OCI-LY3 (cell line): ENCODE measurements at regions not wholly inside any gene's neighbourhood (a gene's known extent, or its start where the extent isn't known, plus 50 kb on each side); places are given as distances from the start of the nearest gene placed in this dataset.

Experiments used
- H2AFZ ChIP-seq: fragments of 200-600, 300-600 bp; shearing (Covaris generic); 2 replicates; pipeline ENCODE4 v1.6.0; 2014; ENCODE audit warnings: antibody characterized with exemption, low read depth, low read length
- H3K27ac ChIP-seq: fragments of 200-600, 300-600 bp; sonication (generic); 2 replicates; pipeline ENCODE4 v1.5.1; 2014; ENCODE audit warnings: mild to moderate bottlenecking, low read length, moderate library complexity, mixed read lengths
- H3K27me3 ChIP-seq: fragments of 200-600, 300-600 bp; sonication (generic); 2 replicates; pipeline ENCODE4 v1.6.1; 2014; ENCODE audit warnings: low read depth, low read length, mixed read lengths
- H3K36me3 ChIP-seq: fragments of 200-600, 300-600 bp; sonication (generic); replicated peaks from 2 replicates; pipeline ENCODE3; 2014; ENCODE audit warnings: low read depth, low read length, mixed read lengths
- H3K4me1 ChIP-seq: fragments of 300-600, 200-600 bp; sonication (generic); 2 replicates; pipeline ENCODE4 v1.6.1; 2014; ENCODE audit warnings: low read length, mixed read lengths
- H3K4me2 ChIP-seq: fragments of 200-600, 300-600 bp; sonication (generic); 2 replicates; pipeline ENCODE4 v1.6.1; 2014; ENCODE audit warnings: low read length, mixed read lengths
- H3K4me3 ChIP-seq: fragments of 300-600, 200-600 bp; sonication (generic); 2 replicates; pipeline ENCODE4 v1.5.1; 2014; ENCODE audit warnings: antibody characterized with exemption, mild to moderate bottlenecking, low read length, moderate library complexity
- H3K79me2 ChIP-seq: fragments of 300-600, 200-600 bp; shearing (Covaris generic); 2 replicates; pipeline ENCODE4 v1.6.1; 2014; ENCODE audit warnings: mild to moderate bottlenecking, low read length, mixed read lengths
- H3K9ac ChIP-seq: fragments of 300-600, 200-600 bp; shearing (Covaris generic); 2 replicates; pipeline ENCODE4 v1.6.0; 2014; ENCODE audit warnings: mild to moderate bottlenecking, low read length, moderate library complexity
- H3K9me3 ChIP-seq: fragments of 200-600, 300-600 bp; shearing (Covaris generic); 2 replicates; pipeline ENCODE4 v1.6.1; 2014; ENCODE audit warnings: low read length, mixed read lengths; ENCODE audit not compliant: insufficient read depth
- H4K20me1 ChIP-seq: fragments of 200-600, 300-600 bp; sonication (generic); 2 replicates; pipeline ENCODE4 v1.6.1; 2016; ENCODE audit warnings: low read length, mixed read lengths; ENCODE audit not compliant: insufficient read depth
- CTCF ChIP-seq: fragments of 200-600, 300-600 bp; sonication (generic); IDR thresholded peaks from 2 replicates; pipeline ENCODE4 v1.5.1; 2014; ENCODE audit warnings: antibody characterized with exemption, low read length, low read depth
- EZH2phosphoT487 ChIP-seq: fragments of 200-600 bp; shearing (Covaris generic); IDR thresholded peaks from 2 replicates; pipeline ENCODE4 v1.6.1; 2018; ENCODE audit warnings: antibody characterized with exemption, mixed run types, low read depth

- Histone ChIP-seq H3K4me1 (no peaks in the 10 kb centered on the region), H3K4me3 (no peak overlapping the region), H3K27me3 (no peaks in the 10 kb centered on the region), H3K27ac (no peak overlapping the region), H2AFZ (no peak overlapping the region), H4K20me1 (no peaks in the 10 kb centered on the region), H3K9me3 (no peaks in the 10 kb centered on the region), H3K4me2 (no peak overlapping the region), H3K9ac (no peak overlapping the region), H3K36me3 (no peaks in the 10 kb centered on the region), H3K79me2 (no peaks in the 10 kb centered on the region)
- no peak for TF ChIP-seq CTCF
These were observed 240.7 kb downstream of the MEIS1 start for GRCh38 chr2:66675591-66675990.

- H3K9me3 ChIP-seq, result no peaks in the 10 kb centered on the region
- no peaks in the 10 kb centered on the region for H3K4me1 ChIP-seq
- no peak for TF ChIP-seq EZH2phosphoT487
- no peak for TF ChIP-seq CTCF
- no peak overlapping the region for H3K27ac ChIP-seq
- H3K4me3 ChIP-seq, result no peak overlapping the region
- H3K79me2 ChIP-seq, result no peaks in the 10 kb centered on the region
- no peak overlapping the region for H3K4me2 ChIP-seq
- H4K20me1 ChIP-seq, result no peaks in the 10 kb centered on the region
- H3K9ac ChIP-seq, result no peak overlapping the region
- H2AFZ ChIP-seq, result no peak overlapping the region
- H3K27me3 ChIP-seq, result no peaks in the 10 kb centered on the region
- no peaks in the 10 kb centered on the region for H3K36me3 ChIP-seq
These were observed 244.5 kb downstream of the MEIS1 start for GRCh38 chr2:66679442-66679841.

- H2AFZ ChIP-seq, result no peak overlapping the region
- no peaks in the 10 kb centered on the region for H3K79me2 ChIP-seq
- H3K36me3 ChIP-seq, result no peaks in the 10 kb centered on the region
- no peak overlapping the region for H3K9ac ChIP-seq
- no peaks in the 10 kb centered on the region for H4K20me1 ChIP-seq
- H3K4me1 ChIP-seq, result peaks cover 7% of the 10 kb centered on the region
- no peaks in the 10 kb centered on the region for H3K27me3 ChIP-seq
- no peak overlapping the region for H3K27ac ChIP-seq
- no peak for TF ChIP-seq CTCF
- H3K4me3 ChIP-seq, result no peak overlapping the region
- H3K4me2 ChIP-seq, result no peak overlapping the region
- H3K9me3 ChIP-seq, result no peaks in the 10 kb centered on the region
These were observed 247.6 kb downstream of the MEIS1 start for GRCh38 chr2:66682476-66682875.

GRCh38 chr2:66683064-66683463, 248.1 kb downstream of the MEIS1 start:
- Histone ChIP-seq H3K4me2 (no peak overlapping the region), H3K4me1 (peaks cover 7% of the 10 kb centered on the region)

More at GRCh38 chr2:66683064-66683463, 248.1 kb downstream of the MEIS1 start:
- Histone ChIP-seq H3K9ac (no peak overlapping the region), H3K9me3 (no peaks in the 10 kb centered on the region), H3K36me3 (no peaks in the 10 kb centered on the region), H3K27ac (no peak overlapping the region), H2AFZ (no peak overlapping the region), H4K20me1 (no peaks in the 10 kb centered on the region), H3K4me3 (no peak overlapping the region), H3K27me3 (no peaks in the 10 kb centered on the region), H3K79me2 (no peaks in the 10 kb centered on the region)
- TF ChIP-seq EZH2phosphoT487 (no peak), CTCF (no peak)
